ENCODE measurements at regions not wholly inside any gene's neighbourhood (a gene's known extent, or its start where the extent isn't known, plus 50 kb on each side); places are given as distances from the start of the nearest gene placed in this dataset.

DNA sequence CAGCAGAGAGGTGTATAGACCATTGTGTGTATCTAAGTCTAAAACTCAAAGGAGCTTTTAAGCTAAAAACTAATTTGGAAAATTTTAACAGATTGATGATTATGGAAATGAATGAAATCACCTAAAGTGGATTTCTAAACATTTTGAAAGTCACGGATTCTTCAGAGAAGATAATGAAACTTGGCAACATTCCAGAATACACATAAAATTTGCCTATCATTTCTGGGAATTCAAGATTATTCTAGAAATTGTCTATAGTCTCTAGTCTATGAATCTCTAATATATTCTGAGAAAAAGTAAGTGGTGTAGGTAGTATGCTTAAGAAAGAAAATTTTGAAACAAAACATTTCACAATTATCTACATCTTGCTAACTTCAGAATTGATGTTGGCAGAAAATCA, 1117.9 kb upstream of the CNTN5 start:
- intact Hi-C loops (cut with DNase I; ENCODE audit: low total_unique reads), result no loop called here
- no peak overlapping the region for H3K27ac ChIP-seq
- TF ChIP-seq, protein P1, sequence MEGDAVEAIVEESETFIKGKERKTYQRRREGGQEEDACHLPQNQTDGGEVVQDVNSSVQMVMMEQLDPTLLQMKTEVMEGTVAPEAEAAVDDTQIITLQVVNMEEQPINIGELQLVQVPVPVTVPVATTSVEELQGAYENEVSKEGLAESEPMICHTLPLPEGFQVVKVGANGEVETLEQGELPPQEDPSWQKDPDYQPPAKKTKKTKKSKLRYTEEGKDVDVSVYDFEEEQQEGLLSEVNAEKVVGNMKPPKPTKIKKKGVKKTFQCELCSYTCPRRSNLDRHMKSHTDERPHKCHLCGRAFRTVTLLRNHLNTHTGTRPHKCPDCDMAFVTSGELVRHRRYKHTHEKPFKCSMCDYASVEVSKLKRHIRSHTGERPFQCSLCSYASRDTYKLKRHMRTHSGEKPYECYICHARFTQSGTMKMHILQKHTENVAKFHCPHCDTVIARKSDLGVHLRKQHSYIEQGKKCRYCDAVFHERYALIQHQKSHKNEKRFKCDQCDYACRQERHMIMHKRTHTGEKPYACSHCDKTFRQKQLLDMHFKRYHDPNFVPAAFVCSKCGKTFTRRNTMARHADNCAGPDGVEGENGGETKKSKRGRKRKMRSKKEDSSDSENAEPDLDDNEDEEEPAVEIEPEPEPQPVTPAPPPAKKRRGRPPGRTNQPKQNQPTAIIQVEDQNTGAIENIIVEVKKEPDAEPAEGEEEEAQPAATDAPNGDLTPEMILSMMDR (IDR thresholded peaks at IDR 0.05), result no peak
- H3K9me3 ChIP-seq, result no peaks in the 10 kb centered on the region
- no peaks in the 10 kb centered on the region for H3K36me3 ChIP-seq
- no peak for DNase-seq
- no peaks in the 10 kb centered on the region for H3K4me1 ChIP-seq
- H3K4me3 ChIP-seq, result no peak overlapping the region
- no peaks in the 10 kb centered on the region for H3K27me3 ChIP-seq

DNA sequence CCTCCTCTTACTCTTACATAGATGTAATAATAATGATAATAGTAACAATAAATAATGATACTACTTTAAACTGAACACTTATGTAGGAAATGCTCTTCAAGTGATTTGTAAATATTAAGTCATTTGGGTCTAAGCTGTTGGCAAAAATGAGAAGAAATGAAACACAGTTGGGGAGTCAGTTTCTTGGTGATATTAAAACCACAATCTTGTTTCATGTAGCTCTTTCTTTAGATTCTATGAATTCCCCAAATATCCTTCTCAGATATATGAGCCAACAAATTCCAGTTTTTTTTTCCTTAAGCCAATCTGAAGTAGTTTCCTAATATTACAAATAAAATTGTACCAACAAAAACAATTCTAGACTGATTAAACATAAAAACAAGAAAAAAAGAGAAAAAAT, 1115.6 kb upstream of the CNTN5 start:
- Histone ChIP-seq H3K9me3 (no peaks in the 10 kb centered on the region), H3K4me3 (no peak overlapping the region), H3K27ac (no peak overlapping the region), H3K27me3 (no peaks in the 10 kb centered on the region), H3K4me1 (no peaks in the 10 kb centered on the region), H3K36me3 (no peaks in the 10 kb centered on the region)
- DNase-seq, result no peak
- TF ChIP-seq, protein P1 (IDR thresholded peaks at IDR 0.05), result no peak
- intact Hi-C loops (cut with DNase I; ENCODE audit: low total_unique reads), result no loop called here

DNA sequence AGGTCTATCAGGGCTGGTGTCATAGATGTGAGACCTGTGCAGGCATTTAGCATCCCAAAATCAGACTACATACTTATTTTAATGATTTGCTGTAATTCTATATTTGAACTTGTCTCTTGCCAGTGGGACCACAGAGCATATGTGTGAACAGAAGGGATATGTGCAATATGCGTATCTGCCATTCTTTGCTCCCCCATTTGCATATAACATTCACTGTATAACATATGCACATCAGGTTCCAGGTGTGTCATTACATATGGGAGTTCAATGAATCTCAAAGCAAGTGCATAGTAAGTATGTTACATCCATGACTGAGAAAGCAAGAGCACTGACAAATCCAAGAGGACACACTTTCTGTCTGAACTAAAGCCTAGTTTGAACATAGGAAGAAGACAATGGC, 1115.1 kb upstream of the CNTN5 start:
- Histone ChIP-seq H3K4me3 (no peak overlapping the region), H3K4me1 (no peaks in the 10 kb centered on the region), H3K9me3 (no peaks in the 10 kb centered on the region), H3K27me3 (no peaks in the 10 kb centered on the region), H3K36me3 (no peaks in the 10 kb centered on the region), H3K27ac (no peak overlapping the region)
- intact Hi-C loops (cut with DNase I; ENCODE audit: low total_unique reads), result no loop called here
- TF ChIP-seq, protein P1 (IDR thresholded peaks at IDR 0.05), result no peak
- no peak for DNase-seq

DNA sequence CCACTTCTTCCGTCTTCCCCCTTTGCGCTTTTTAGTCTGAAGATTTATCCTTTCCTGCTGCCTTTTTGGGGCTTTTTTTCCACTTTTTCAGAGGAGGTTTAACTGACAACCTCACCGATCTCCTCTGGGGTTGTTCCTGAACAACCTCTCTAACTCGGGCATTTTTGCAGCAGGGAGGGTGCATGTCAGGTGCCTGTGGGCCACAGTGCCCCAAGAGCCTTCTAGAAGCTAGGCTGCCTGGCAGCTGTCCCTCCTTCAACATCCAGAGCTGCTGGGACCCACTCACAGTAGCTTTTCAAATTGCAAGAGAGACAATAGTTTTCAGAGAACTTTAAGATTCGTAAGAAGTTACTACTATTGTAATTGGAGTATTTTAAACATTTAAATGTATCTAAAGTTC, 1112.4 kb upstream of the CNTN5 start:
- TF ChIP-seq, protein P1 (IDR thresholded peaks at IDR 0.05), result no peak
- Histone ChIP-seq H3K4me1 (no peaks in the 10 kb centered on the region), H3K9me3 (no peaks in the 10 kb centered on the region)

DNA sequence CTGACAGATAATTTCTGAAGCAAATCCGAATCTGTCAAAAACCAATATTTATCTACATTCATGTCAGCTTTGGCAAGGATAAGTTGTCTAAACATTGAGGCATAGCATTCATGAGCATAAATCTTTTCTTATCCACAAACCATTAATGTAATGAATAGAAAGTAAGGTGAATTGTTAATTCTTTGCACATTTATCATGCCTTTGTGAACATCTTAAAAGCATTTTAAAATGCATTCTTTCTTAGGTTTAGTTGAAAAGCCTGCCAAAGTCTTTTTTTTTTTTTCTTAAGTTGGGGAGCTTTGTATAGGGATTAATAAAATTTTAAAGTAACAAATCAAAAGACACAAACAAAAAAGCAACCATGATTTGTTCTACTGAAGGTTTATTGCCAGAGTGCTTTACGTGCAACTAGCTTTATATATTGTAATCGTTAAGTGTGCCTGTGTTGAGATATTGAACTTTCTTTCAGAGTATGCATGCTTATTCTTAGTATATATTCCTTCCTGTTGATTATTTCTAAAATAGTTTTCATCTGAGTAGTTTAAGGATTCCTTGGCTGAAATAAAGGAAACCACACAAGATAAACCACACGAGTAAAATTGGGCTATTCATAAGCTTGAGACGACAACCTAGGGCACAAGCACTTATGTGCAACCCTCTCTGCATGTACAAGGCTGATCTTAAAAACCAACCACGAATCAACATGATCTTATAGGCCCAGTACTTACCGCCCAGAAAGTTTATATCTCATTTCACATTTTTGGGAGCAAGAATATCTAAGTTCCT, 1110.9 kb upstream of the CNTN5 start:
- H3K4me3 ChIP-seq, result no peak overlapping the region
- intact Hi-C loops (cut with DNase I; ENCODE audit: low total_unique reads), result no loop called here
- TF ChIP-seq, protein P1 (IDR thresholded peaks at IDR 0.05), result no peak
- no peaks in the 10 kb centered on the region for H3K27me3 ChIP-seq
- H3K4me1 ChIP-seq, result no peaks in the 10 kb centered on the region
- H3K9me3 ChIP-seq, result no peaks in the 10 kb centered on the region
- no peaks in the 10 kb centered on the region for H3K36me3 ChIP-seq
- H3K27ac ChIP-seq, result no peak overlapping the region
- no peak for DNase-seq

More for the DNA sequence above, 1112.4 kb upstream of the CNTN5 start:
- no peak overlapping the region for H3K4me3 ChIP-seq
- intact Hi-C loops (cut with DNase I; ENCODE audit: low total_unique reads), result no loop called here
- H3K27me3 ChIP-seq, result no peaks in the 10 kb centered on the region
- DNase-seq, result no peak
- no peak overlapping the region for H3K27ac ChIP-seq
- H3K36me3 ChIP-seq, result no peaks in the 10 kb centered on the region

Data from tibial artery (tissue), 4 donors.